ENCODE measurements at regions not wholly inside any gene's neighbourhood (a gene's known extent, or its start where the extent isn't known, plus 50 kb on each side); places are given as distances from the start of the nearest gene placed in this dataset.
"Not testable (repeated sequence)": the region's sequence is repeated elsewhere in the genome, so short reads cannot be mapped to it uniquely, and the experiment has no call there.

DNA sequence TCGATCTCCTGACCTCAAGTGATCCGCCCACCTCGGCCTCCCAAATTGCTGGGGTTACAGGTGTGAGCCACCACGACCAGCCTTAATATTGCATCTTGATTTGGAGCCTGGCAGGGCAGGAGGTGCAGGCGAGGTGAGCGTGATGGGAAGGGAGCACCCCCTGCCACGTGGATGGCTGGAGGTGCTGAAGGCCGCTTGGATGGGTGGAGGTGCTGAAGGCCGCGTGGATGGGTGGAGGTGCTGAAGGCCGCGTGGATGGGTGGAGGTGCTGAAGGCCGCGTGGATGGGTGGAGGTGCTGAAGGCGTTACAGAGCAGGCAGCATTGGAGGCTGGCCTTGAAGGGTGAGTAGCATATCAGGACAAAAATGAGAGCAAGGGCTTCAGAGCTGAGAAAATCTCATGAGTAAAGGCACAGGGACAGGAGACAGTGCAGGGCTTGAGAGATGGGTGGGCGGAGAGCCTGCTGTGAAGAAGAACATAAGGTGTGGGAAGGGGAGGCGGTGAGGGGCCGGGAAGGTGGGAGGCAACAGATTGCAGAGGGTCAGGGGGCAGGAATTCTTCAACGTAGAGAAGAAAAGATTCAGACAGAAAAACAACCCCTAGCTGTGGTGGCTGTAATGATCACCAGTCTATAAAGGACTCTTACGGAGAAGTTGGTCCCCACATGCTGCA is 101.7 kb upstream of the SEC14L1 start:
- Mint-ChIP-seq H3K4me3 (no peak overlapping the region), H3K27ac (no peak overlapping the region), H3K9me3 (no peaks in the 10 kb centered on the region), H3K36me3 (ENCODE audit: low read depth) (no peaks in the 10 kb centered on the region), H3K4me1 (no peaks in the 10 kb centered on the region), H3K27me3 (ENCODE audit: low read depth) (peaks cover 15% of the 10 kb centered on the region)
- TF ChIP-seq, protein P1, sequence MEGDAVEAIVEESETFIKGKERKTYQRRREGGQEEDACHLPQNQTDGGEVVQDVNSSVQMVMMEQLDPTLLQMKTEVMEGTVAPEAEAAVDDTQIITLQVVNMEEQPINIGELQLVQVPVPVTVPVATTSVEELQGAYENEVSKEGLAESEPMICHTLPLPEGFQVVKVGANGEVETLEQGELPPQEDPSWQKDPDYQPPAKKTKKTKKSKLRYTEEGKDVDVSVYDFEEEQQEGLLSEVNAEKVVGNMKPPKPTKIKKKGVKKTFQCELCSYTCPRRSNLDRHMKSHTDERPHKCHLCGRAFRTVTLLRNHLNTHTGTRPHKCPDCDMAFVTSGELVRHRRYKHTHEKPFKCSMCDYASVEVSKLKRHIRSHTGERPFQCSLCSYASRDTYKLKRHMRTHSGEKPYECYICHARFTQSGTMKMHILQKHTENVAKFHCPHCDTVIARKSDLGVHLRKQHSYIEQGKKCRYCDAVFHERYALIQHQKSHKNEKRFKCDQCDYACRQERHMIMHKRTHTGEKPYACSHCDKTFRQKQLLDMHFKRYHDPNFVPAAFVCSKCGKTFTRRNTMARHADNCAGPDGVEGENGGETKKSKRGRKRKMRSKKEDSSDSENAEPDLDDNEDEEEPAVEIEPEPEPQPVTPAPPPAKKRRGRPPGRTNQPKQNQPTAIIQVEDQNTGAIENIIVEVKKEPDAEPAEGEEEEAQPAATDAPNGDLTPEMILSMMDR (IDR thresholded peaks at IDR 0.05; ENCODE audit: unreplicated experiment in 3 of 3) = no peak

DNA sequence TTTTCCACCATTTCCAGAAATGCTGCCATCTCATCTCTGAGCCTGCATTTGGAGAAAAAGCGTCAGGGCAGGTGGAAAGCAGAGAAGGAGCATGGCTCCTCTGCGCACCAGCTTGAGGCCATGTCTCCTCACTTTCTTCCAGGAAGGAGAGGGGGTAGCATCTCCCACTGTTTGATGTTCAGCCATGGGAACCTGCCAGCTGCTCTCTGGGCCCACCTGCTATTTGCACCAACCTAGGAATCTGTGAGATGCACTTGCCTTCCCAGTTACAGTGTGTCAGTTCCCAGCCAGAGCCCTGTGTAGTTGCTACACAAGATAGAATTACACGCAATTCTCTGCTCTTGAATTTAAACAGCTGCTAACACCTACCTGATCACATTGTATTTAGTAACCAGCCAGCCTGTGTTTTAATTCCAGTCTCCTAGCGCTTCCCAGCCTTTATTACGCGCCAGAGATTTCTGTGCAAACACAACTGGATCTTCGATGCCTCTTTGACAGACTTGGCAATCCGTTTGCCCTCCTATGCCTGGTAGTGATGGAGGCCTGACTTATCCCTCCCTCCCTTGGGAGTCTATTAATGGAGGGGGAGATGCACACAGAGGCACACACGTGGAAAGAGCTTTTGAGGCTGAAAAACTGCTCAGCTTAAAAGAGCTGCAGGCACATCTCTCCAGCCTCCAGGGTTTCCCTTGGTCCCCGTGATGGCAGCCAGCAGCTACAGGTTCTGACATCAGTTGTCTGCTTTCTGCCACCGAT is 98.1 kb upstream of the SEC14L1 start:
- TF ChIP-seq, protein P1 (IDR thresholded peaks at IDR 0.05; ENCODE audit: unreplicated experiment in 3 of 3) = no peak
- Mint-ChIP-seq H3K4me3 (no peak overlapping the region), H3K27me3 (ENCODE audit: low read depth) (peaks cover 15% of the 10 kb centered on the region), H3K36me3 (ENCODE audit: low read depth) (no peaks in the 10 kb centered on the region), H3K4me1 (no peaks in the 10 kb centered on the region), H3K27ac (no peak overlapping the region), H3K9me3 (no peaks in the 10 kb centered on the region)

DNA sequence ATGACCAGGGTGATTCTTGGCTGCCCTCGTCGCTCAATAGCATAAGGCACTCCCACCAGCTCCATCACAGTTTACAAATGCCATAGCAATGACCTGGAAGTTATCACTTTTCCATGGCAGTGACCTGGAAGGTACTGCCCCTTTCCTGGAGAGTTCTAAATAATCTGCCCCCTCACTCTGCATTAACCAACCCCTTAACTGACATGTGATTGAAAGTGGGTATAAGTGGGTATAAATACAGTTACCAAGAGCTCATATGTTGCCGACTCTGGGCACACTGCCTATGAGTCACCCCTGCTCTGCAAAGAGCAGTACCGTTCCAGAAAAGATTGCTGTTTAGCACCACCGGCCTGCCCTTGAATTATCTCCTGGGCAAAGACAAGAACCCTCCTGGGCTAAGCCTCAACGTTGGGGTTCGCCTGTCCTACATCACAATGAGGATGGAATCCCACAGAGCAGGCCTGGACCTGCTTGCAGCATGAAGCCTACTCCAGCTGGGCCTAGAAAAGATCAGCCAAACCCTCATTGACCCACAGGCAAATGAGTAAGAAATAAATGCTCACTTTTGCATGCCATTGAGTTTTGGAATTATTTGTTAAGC is 95.2 kb upstream of the SEC14L1 start:
- Mint-ChIP-seq H3K27ac (no peak overlapping the region), H3K9me3 (no peaks in the 10 kb centered on the region), H3K36me3 (ENCODE audit: low read depth) (no peaks in the 10 kb centered on the region), H3K4me3 (no peak overlapping the region), H3K4me1 (no peaks in the 10 kb centered on the region), H3K27me3 (ENCODE audit: low read depth) (peaks cover 15% of the 10 kb centered on the region)
- TF ChIP-seq, protein P1 (IDR thresholded peaks at IDR 0.05; ENCODE audit: unreplicated experiment in 3 of 3) = no peak

DNA sequence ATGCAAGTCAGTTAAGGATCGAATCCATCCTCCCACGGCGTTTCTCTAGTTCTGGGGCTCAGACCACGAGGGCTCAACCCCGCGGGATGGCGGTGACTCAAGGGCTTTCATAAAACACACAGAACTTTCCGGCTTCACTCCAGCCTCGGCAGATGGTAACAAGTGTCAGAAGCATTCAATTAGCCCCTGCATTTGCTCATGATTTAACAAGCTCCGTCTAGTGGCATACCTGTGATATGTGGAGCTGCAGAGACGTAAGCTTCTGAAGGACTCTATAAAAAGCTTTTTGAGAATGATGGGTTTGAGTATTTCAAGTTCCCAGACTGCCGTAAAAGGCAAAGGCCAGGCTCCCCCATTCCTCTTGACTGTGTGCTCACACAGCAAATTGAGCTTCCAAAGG is 91.3 kb upstream of the SEC14L1 start:
- no peaks in the 10 kb centered on the region for H3K36me3 Mint-ChIP-seq (ENCODE audit: low read depth)
- no peak overlapping the region for H3K27ac Mint-ChIP-seq
- TF ChIP-seq, protein P1 (IDR thresholded peaks at IDR 0.05; ENCODE audit: unreplicated experiment in 3 of 3) = no peak
- H3K4me3 Mint-ChIP-seq = no peak overlapping the region
- H3K9me3 Mint-ChIP-seq = no peaks in the 10 kb centered on the region
- peaks cover 16% of the 10 kb centered on the region for H3K27me3 Mint-ChIP-seq (ENCODE audit: low read depth)
- H3K4me1 Mint-ChIP-seq = no peaks in the 10 kb centered on the region

- H3K27ac Mint-ChIP-seq; H3K36me3 Mint-ChIP-seq (ENCODE audit: low read depth); H3K4me1 Mint-ChIP-seq; H3K4me3 Mint-ChIP-seq; H3K9me3 Mint-ChIP-seq: not testable (repeated sequence)
- H3K27me3 Mint-ChIP-seq (ENCODE audit: low read depth) = peaks cover 24% of the 10 kb centered on the region
Measured at GRCh38 chr17:77050901-77051300, 89.9 kb upstream of the SEC14L1 start.

DNA sequence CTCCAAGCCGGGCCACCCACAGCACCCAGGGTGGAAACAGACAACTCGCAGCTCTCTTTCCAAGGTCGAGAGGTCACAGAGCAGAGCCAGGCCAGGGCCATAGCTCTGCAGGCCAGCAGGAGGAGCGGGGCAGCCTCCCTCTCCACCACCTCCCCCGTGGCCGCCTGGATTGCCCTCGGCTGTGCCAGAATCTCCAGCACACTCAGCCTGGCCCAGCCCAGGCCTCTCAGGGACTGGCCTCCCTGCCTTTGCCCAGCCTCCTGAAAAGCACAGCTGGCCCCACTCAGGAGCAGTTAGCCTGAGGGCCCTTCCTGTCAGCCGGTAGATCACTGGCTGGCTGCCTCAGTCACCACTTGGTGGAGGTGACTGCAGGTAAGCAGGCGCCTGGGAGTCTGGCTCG is 85.8 kb upstream of the SEC14L1 start:
- Mint-ChIP-seq H3K36me3 (ENCODE audit: low read depth) (no peaks in the 10 kb centered on the region), H3K4me3 (no peak overlapping the region), H3K4me1 (no peaks in the 10 kb centered on the region), H3K27ac (no peak overlapping the region), H3K27me3 (ENCODE audit: low read depth) (peaks cover 40% of the 10 kb centered on the region), H3K9me3 (no peaks in the 10 kb centered on the region)
- TF ChIP-seq, protein P1 (IDR thresholded peaks at IDR 0.05; ENCODE audit: unreplicated experiment in 3 of 3) = no peak
